GM12892 (cell line): ENCODE measurements at regions not wholly inside any gene's neighbourhood (a gene's known extent, or its start where the extent isn't known, plus 50 kb on each side); places are given as distances from the start of the nearest gene placed in this dataset.

Experiments
- POLR2A ChIP-seq: IDR thresholded peaks from 2 replicates; pipeline ENCODE4 v1.6.1; 2011; ENCODE audit warnings: low read depth, low read length, control low read depth
- TAF1 ChIP-seq: IDR thresholded peaks from 2 replicates; pipeline ENCODE4 v1.6.1; 2011; ENCODE audit warnings: low read depth, mild to moderate bottlenecking, control low read depth, low read length, borderline replicate concordance

DNA sequence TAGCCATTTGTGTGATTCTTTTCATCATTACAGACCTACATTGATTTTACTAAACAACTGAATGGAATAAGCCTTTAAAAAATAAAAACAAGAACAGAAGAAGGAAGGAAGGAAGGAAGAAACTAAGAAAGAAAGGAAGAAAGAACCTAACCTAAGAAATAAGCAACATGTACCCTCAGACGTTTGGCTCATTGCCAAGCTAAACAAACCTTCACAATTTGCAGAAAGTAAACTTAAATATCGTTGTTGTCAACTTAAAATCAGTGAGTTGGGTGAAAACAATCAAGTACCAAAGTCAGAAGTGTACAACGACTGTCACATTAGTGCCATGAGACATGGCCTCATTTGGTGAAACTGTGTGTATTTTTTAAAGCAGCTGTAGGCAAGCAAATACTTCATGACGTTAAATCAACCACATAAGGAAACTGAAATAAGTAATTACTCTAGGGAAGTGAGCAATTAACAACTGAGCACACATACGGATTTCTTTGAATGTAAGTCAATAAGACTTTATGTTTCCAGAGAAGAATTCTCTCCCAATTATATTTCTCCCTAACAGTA is 313.1 kb upstream of the TMPRSS15 start:
- no peak for TF ChIP-seq POLR2A
- no peak for TF ChIP-seq TAF1
